Adrenal gland (tissue), 9 donors: ENCODE measurements at regions not wholly inside any gene's neighbourhood (a gene's known extent, or its start where the extent isn't known, plus 50 kb on each side); places are given as distances from the start of the nearest gene placed in this dataset.

Source experiments
- DNase-seq, 7 donors: peaks; one replicate each; pipeline ENCODE4 v3.0.0-alpha.2; 2019 to 2020
- H3K27ac ChIP-seq, 5 donors: fragments of 200-600 bp; sonication (generic) in 4 of 5; 1 replicate in 3 of 5; 2 replicates in 2 of 5; pipeline versions ENCODE4 v1.5.1 to v1.8.0; 2016 to 2020; ENCODE audit warnings: mild to moderate bottlenecking in 1 of 5
- H3K27me3 ChIP-seq: fragments of 200-600 bp; 2 replicates; pipeline ENCODE4 v1.8.0; 2021
- H3K36me3 ChIP-seq, 2 donors: fragments of 200-600 bp; replicated peaks in 1 of 2; 1 replicate in 1 of 2; 2 replicates in 1 of 2; pipeline versions ENCODE4 v1.5.1 to v1.8.0; 2018 to 2022
- H3K4me1 ChIP-seq, 2 donors: fragments of 200-600 bp; replicated peaks in 1 of 2; 1 replicate in 1 of 2; 2 replicates in 1 of 2; pipeline versions ENCODE4 v1.5.1 to v1.8.0; 2018 to 2021
- H3K4me3 ChIP-seq, 4 donors: fragments of 200-600 bp; sonication (generic) in 3 of 4; one replicate each; pipeline ENCODE4 v1.5.1; 2016 to 2018
- H3K9me3 ChIP-seq, 3 donors: fragments of 200-600 bp; sonication (generic) in 1 of 3; replicated peaks in 1 of 3; 1 replicate in 2 of 3; 2 replicates in 1 of 3; pipeline versions ENCODE4 v1.5.1 to v1.8.0; 2016 to 2021
- POLR2A ChIP-seq, 2 donors: fragments of 450-650 bp; IDR thresholded peaks; one replicate each; pipeline ENCODE4 v1.6.1; 2017; ENCODE audit warnings: antibody characterized with exemption in 2 of 2, mild to moderate bottlenecking in 2 of 2, moderate library complexity in 1 of 2
- WGBS, 4 donors: extraction: QIAGEN DNeasy Blood & Tissue Kit in 2 of 4; methylation state at CpG; one replicate each; pipeline versions ENCODE4 v1.1.5 to v1.1.7; 2013 to 2017; 5-methylcytosine and 5-hydroxymethylcytosine counted together
- intact Hi-C, 2 donors: fragments of 100-400 bp; cut with DNase I; formaldehyde crosslinking; loops; one replicate each; pipeline versions ENCODE4 v1.14.1 to v1.15.0; 2022 to 2023
- TF ChIP-seq, protein P1 (sequence below), 6 experiments: fragments of 450-650 bp in 4 of 6; fragments of 200-600 bp in 2 of 6; sonication (generic) in 1 of 6; IDR thresholded peaks; 1 replicate in 5 of 6; 2 replicates in 1 of 6; pipeline versions ENCODE4 v1.5.1 to v1.8.0; 2016 to 2021; ENCODE audit warnings: antibody characterized with exemption in 6 of 6, mild to moderate bottlenecking in 2 of 6, moderate library complexity in 1 of 6
- donor health status: healthy with polysubstance abuse.
- donor health status: Bipolar disorder and iron deficiency.
- donor health status: DM: yes; HTN: yes; CAD: no.
- donor health status: DM: no; HTN: no; CAD: no.
- donor health status: DM: no; HTN: no; CAD: no.

GRCh38 chr10:25694971-25695370 is 239.1 kb upstream of the MYO3A start:
- no peaks in the 10 kb centered on the region for H3K4me1 ChIP-seq
- 56 to 68% (median 57%) methylated on average over 3 of the region's 3 CpGs for WGBS, 4 donors
- intact Hi-C loops: no loop called here
- H3K36me3 ChIP-seq: no peaks in the 10 kb centered on the region
- H3K27ac ChIP-seq: no peak overlapping the region
- no peaks in the 10 kb centered on the region for H3K27me3 ChIP-seq
- no peaks in the 10 kb centered on the region for H3K9me3 ChIP-seq
- no peak for DNase-seq
- H3K4me3 ChIP-seq: no peak overlapping the region
- TF ChIP-seq POLR2A (IDR thresholded peaks at IDR 0.05): no peak
- TF ChIP-seq, protein P1, sequence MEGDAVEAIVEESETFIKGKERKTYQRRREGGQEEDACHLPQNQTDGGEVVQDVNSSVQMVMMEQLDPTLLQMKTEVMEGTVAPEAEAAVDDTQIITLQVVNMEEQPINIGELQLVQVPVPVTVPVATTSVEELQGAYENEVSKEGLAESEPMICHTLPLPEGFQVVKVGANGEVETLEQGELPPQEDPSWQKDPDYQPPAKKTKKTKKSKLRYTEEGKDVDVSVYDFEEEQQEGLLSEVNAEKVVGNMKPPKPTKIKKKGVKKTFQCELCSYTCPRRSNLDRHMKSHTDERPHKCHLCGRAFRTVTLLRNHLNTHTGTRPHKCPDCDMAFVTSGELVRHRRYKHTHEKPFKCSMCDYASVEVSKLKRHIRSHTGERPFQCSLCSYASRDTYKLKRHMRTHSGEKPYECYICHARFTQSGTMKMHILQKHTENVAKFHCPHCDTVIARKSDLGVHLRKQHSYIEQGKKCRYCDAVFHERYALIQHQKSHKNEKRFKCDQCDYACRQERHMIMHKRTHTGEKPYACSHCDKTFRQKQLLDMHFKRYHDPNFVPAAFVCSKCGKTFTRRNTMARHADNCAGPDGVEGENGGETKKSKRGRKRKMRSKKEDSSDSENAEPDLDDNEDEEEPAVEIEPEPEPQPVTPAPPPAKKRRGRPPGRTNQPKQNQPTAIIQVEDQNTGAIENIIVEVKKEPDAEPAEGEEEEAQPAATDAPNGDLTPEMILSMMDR (IDR thresholded peaks at IDR 0.05): no peak

- no peak overlapping the region for H3K27ac ChIP-seq
- no peak for DNase-seq
- no peak for TF ChIP-seq POLR2A (IDR thresholded peaks at IDR 0.05)
- TF ChIP-seq, protein P1 (IDR thresholded peaks at IDR 0.05): no peak
- intact Hi-C loops: no loop called here
- no peak overlapping the region for H3K4me3 ChIP-seq
- H3K36me3 ChIP-seq: no peaks in the 10 kb centered on the region
- H3K9me3 ChIP-seq: no peaks in the 10 kb centered on the region
- no peaks in the 10 kb centered on the region for H3K27me3 ChIP-seq
- no peaks in the 10 kb centered on the region for H3K4me1 ChIP-seq
- 60 to 68% (median 68%) methylated on average over 3 of the region's 3 CpGs for WGBS, 4 donors
These were observed 238.4 kb upstream of the MYO3A start for GRCh38 chr10:25695586-25695985.

DNA sequence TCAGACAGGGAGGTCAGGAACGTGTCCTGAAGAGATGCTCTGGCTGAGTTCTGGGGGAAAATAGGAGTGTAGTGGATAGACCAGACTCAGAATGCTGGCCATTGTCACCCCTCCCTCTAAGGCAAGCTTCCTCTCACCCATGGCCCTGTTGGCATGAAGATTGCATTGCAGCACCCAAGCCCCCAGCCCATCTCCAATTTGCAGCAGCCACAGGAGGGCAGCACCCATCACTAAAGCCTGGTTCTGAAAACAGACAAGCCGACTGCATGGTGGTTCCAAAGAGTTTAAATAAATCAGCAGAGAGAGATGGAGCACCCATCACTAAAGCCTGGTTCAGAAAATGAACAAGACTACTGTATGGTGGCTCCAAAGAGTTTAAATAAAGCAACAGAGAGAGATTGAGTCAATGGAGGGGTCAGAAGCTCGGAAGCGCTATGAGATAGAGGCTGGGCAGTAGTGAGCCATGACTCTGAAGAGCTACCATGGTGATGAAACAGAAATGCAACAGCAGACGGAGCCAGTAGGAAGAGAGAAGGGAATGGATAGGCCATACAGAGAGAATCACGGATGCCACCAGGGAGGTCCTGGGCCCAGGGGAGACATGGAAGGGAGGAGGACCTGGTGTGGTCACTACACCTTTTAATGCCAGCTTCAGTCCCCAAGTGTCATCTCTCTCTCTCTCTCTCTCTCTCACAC is 237.9 kb upstream of the MYO3A start:
- intact Hi-C loops: no loop called here

DNA sequence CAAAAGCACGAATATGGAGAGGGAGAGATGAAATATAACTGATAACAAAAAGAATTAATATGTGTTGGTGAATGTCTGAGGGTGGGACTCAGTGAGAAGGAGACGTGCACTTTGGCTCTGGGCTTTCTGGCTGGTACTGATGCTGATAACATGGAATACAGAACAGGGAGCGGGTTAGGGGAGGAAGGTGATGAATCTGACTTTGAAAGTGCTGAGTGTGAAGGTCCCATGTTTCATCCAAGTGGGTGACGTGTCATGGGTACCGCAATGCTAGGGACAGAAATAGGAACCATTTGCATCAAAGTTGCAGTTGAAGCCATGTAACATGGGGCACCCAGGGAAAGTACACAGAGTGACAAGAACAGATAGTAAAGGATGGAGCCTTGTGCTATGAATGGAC is 236.6 kb upstream of the MYO3A start:
- 74 to 80% (median 76%) methylated on average over 5 of the region's 5 CpGs for WGBS, 4 donors
- H3K27me3 ChIP-seq: no peaks in the 10 kb centered on the region

More for the DNA sequence above, 237.9 kb upstream of the MYO3A start:
- WGBS, 4 donors: 78 to 93% (median 84%) methylated on average over 6 of the region's 6 CpGs
- no peak for DNase-seq
- Histone ChIP-seq H3K27me3 (no peaks in the 10 kb centered on the region), H3K27ac (no peak overlapping the region), H3K9me3 (no peaks in the 10 kb centered on the region), H3K4me3 (no peak overlapping the region), H3K36me3 (no peaks in the 10 kb centered on the region), H3K4me1 (no peaks in the 10 kb centered on the region)
- TF ChIP-seq, protein P1 (IDR thresholded peaks at IDR 0.05): no peak
- TF ChIP-seq POLR2A (IDR thresholded peaks at IDR 0.05): no peak

More for the DNA sequence above, 236.6 kb upstream of the MYO3A start:
- H3K4me3 ChIP-seq: no peak overlapping the region
- no peaks in the 10 kb centered on the region for H3K36me3 ChIP-seq
- no peak for DNase-seq
- intact Hi-C loops: no loop called here
- no peak overlapping the region for H3K27ac ChIP-seq
- no peak for TF ChIP-seq POLR2A (IDR thresholded peaks at IDR 0.05)
- TF ChIP-seq, protein P1 (IDR thresholded peaks at IDR 0.05): no peak
- H3K9me3 ChIP-seq: no peaks in the 10 kb centered on the region
- H3K4me1 ChIP-seq: no peaks in the 10 kb centered on the region
